HG03097 (cell line): ENCODE measurements at regions not wholly inside any gene's neighbourhood (a gene's known extent, or its start where the extent isn't known, plus 50 kb on each side); places are given as distances from the start of the nearest gene placed in this dataset.
A peak's percentile ranks its signal among the peaks of the same experiment; 100 is the strongest.

Source experiments
- ATAC-seq: cut with Tn5 transposase; IDR thresholded peaks from one replicate; pipeline ENCODE4 v1.9.1; 2021; ENCODE audit not compliant: unreplicated experiment, low FRiP score

DNA sequence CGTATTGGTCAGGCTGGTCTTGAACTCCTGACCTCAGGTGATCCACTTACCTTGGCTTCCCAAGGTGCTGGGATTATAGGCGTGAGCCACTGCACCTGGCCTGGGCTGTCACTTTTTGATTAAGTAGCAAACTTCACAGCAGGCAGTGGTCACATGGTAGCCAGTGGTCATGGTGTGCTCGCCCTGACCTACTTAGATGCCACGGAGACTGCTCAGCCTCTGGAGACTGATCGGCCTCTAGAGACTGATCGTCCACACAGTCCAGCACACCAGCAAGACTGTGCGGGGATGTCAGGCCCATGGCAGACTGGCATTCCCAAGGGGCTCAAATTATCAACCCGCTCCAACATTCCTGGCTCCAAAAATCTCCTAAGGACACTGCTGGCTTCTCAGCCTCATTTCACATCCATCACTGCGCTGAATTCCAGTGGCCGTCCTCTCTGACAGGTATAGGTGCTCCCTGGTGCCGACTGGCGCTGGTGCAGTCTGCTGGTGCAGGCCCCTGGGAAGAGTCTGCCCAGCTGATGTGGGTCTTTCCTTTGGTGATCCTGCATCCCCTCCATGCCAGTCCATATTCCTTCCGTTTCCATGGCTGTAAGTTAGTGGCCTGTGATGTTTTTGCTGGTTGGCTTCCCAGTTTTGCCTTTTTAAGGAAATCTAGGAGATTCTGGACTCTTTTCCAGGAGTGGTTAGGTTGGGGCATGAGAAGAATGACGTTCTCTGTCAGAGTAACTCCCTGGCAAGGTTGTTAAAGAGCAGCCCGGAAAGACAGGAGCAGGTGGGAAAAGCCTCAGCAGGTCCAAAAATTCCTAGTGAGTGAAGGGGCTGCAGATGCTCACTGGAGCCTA lies 374.5 kb upstream of the HS6ST1 start:
- no peak for ATAC-seq

DNA sequence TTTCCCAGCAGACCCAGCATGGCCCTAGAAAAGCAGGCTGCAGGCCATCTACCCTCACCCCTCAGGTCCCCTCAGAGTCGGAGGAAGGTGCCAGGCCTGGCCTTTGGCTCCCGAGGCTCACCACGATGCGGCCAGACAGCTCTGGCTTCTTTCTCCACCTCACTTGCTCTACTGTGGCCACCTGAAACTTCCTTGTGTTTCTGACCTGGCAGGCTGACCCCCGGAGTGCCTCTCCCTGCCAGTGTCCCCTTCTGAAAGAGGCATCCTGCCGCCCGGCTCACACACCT lies 375.0 kb upstream of the HS6ST1 start:
- ATAC-seq: no peak

DNA sequence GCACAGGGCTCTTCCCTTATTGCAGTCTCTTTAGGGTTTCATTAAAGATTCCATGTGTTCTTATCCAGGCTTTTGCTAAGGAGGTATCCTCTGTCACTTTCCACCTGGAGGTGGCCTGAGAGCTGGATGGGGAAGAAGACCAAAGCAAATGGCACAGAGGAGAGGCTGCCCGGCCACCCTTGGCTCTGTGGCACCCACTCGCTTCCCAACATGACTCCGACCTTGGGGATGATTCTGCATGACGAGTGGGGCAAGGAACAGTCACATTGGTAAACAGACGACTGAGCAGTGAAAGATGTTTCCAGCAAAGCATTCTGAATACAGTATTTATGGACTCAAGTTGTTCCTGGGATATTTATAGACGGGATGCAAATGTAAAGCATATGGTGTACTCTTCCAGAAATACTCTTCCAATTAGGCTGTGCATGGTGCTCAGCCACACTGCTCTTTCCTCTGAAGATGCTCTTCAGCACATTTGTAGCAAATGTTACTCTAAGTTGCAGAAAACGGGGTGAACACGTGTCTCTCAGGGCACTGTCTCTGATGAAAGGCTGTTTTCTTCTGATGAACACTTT lies 377.1 kb upstream of the HS6ST1 start:
- ATAC-seq: no peak

DNA sequence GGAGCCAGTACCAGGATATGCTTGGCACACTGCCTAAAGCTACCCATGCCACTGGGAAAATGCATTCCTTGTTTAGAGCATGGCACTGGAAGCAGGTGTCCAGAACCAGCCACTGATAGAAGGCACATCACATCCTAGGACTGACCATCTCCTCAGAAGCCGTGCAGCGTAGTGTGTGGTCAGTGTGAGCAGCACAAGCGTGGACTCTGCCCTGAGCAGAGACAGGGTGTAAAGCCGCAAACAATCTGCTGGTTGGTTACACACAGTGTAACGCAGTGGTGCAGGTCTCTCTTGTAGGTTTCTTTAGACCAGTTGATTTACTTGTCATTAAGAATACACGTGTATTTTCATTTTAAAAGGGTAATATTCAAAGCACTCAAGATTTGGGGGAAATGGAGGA lies 377.8 kb upstream of the HS6ST1 start:
- ATAC-seq: no peak

DNA sequence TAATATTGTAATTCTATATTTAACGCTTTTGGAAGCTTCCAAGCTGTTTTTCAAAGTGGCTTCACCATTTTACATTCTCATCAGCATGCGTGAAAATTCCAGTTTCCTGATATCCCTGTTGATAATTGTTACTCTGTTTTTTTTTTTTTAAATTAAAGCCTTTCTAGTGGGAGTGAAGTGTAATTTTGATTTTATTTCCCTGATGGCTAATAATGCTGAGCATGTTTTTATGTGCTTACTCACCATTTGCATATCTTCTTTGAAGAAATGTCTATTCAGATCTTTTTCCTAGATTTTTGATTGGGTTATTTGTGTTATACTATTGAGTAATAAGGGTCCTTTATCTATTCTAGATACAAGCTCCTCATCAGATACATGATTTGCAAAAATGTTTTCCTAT lies 382.8 kb upstream of the HS6ST1 start:
- no peak for ATAC-seq

DNA sequence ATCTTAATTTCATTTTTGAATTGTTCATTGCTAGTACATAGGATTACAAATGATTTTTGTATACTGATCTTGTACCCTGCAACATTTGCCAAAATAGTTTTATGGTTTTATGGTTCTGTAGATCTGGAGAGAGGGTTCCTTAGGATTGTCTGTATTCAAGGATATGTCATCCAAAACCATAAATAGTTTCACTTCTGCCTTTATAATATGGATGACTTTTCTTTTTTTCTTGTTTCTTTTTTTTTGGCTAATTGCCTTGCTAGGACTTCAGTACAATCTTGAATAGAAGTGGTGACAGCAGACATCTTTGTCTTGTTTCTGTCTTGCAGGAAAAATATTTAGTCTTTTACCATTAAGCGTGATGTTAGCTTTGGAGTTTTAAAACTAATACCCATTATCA lies 383.9 kb upstream of the HS6ST1 start:
- ATAC-seq: no peak

DNA sequence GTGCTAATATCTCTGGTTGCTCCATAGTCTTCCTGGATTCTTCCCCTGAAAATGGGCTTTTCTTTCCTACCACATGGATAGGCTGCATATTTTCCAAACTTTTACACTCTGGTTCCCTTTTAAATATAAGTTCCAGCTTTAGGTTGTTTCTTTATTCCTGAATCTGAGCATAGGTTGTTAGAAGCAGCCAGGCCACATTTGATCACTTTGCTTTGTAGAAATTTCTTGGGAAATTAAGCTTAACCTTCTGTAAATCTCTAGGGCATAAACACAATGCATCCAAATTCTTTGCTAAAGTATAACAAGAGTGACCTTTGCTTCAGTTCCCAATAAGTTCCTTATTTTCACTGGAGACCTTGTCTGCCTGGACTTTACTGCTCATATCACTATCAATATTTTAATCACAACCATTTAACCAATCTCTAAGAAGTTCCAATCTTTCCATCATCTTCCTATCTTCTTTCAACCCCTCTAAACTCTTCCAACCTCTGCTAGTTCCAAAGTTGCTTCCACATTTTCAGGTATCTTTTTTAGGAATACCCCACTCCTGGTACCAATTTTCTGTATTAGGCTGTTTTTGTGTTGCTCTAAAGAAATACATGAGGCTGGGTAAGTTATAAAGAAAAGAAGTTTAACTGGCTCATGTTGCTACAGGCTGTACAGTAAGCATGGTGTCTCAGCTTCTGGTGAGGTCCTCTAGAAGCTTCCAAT lies 389.6 kb upstream of the HS6ST1 start:
- ATAC-seq: no peak

DNA sequence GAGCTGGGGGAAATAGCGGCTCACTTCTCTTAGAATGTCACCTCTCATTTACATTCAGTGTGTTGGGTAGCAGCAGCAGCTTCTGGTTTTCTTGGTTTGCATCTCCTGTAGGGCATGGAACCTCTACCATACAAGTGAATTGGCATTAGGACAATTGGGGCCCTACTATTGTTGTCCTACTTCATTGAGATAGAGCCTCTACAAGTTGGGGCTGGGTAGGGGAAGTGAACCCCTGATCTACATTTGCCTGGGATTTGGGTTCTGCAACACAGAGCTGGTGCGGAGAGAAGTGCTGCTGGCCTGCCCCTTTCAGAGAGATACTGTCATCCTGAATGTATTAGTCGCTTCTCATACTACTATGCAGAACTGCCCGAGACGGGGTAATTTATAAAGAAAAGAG lies 391.6 kb upstream of the HS6ST1 start:
- peak; percentile 11 for ATAC-seq

DNA sequence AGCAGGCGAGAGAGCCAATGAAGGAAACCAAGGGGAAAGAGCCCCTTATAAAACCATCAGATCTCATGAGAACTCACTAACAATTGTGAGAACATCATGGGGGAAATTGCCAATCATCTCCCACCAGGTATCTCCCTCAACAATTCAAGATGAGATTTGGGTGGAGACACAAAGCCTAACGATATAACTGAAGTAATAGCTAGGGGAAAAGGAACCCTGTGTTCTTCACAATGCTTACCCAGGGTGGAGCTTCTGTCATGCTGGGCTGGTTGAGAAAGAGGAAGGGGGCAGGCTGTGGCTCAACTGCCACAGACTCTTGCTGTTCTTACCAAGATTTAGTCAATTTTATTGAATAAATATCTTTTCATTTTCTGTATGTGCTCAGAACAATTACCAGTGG lies 392.1 kb upstream of the HS6ST1 start:
- peak; percentile 83 for ATAC-seq

DNA sequence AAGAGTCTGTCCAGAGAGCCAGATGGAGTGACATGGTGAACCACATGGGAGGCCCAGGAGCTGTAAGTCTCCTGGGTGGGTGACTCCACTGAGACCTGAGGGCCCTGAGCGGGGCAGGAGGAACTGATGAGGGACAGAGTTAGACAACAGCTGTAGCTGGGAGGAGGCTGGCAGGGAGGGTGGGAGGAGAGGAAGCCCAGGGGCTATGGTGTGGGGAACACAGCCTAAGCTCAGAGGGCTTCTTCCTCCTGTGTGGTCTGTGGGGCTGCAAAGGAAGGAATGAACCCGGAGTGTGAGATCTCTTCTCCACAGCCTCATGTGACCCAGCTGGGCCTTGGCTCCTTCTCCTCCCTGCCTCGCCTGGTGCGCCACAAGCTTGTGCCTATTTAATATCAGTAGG lies 395.6 kb upstream of the HS6ST1 start:
- ATAC-seq: no peak

DNA sequence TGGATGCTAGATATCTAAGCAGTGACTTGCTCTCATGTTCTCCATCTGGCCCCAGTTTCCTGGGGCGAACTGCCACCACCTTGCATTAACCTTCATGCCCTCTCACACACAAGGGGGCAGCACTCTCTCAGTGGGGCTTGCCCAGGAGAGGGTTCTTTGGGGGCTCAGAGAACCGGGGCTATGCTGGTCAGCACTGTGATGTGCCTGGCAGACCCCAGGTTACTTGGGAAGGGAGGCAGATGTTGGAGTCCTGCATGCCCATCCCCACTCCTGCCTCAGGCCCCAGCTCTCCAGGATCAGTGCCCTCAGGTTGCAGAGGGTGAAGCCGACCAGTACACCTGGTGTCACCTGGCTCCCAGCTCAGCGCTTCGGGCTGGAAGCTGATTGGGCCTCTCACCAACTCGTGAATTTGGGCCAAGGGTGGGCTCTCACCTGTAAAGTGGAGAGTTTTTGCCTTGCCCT lies 396.2 kb upstream of the HS6ST1 start:
- ATAC-seq: no peak

DNA sequence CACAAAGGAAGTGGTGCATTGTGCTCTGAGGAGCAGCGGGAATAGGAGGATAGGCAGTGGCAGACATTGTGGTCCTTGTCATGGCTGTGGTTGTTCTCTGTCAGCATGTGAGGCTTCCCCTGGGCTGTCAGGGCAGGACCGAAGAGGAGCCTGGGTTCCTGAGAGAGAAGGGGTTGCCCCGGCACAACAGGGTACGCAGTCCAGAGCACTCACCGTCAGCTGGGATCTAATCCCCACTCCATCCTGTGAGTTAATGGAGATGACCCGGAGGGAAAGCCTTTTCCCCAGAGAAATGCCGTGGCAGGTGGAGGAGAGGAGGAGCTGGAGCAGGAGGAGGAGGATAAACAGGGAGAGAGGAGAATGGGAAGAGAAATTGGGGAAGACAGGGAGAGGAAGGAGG lies 396.7 kb upstream of the HS6ST1 start:
- ATAC-seq: no peak

DNA sequence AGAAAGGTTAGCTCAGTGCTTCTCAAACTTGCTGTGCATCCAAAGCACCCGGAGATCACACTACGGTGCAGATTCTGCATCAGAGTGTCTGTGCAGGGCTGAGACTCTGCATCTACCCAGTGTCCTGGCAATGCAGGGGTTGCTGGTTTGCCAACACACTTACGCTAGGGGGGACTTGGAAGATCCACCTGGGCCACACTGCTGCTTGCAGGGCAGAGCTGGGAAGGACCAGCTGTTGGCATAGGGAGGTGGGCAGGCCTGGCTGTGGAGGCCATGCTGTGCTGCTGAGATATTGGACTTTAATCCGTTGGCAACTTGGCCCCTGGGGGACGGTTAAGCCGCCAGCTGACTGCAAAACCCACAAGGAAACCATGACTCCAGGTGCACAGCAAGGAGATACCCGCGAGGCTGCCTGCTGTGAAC lies 397.6 kb upstream of the HS6ST1 start:
- ATAC-seq: no peak

DNA sequence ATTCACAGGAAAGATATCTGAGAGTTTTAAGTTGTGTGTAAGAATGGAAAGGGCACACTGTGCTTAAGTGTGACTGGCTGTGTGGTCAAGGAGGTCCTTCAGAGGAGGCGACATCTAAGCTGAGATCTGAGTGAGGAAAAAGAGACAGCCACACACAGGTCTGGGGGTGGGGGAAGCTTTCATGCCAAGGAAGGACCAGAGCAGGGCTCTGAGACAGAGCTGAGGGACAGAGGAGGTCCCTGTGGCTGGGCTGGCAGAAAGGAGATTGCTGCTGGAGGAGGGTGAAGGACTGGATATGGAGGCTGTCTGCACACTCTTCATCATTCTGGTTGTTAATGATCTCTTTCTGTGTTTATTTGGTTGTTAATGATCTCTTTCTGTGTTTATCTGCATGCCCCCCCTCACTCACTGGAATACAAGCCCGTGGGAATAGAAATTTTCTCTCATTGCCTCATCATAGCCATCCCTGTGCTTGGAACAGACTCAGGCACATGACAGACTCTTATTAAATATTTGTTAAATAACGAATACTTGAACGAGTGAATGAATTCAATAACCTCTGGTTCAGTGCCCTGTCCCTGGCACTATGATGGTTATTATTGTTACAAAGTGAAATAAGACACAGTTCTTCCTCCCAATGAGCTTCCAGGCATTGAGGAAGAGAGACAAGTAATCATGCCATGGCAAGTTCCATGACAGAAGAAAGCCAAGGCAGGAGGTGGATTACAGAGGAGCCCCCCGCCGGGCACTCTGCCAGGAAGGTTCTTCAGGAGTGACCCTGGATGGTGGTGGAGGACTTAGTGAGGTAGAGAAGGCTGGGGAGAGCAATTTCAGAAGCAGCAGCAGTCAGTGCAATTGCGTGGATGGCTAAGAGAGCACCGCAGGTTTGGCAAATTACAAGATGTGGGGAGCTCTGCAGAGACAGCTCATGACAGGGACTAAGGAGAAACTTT lies 399.4 kb upstream of the HS6ST1 start:
- ATAC-seq: no peak

DNA sequence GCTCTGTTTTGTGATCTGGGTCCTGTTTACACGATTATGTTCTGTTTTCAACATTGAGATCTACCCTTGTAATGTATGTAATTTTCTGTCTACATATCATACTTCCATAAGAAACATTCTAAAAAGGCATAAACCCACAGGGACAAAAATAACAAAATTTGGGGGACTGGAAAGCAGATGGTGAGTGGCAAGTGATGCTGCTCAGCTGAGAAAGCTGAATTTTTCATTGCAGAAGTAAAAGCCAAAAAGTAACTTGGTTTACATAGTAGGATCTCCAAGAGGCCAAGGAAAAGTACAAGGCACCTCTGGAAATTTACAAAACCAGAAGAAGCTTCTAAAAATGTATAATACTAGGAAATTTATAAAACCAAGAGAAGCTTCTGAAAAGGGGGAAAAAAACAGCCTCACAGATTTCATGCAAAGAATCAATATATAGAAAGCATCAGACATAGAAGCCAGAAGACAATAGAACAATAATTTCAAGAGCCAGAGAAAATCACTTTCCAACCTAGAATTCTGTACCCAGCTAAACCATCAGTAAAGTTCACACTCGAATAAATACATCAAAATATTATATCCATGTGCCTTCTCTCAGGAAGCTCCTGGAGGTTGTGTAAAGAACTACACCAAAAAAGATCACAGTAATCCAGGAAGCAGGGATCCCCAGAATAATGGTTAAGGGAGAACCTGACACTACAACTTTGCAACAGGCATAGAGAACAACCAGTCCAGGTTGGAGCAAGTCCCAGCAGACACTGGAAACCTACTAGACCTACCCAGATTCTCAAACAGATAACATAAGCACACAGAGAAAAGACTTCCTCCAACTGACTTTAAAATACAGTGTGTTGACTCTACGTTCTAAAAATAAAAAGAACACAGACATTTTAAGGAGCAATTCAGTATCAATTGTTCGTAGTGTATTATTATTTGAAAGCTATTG lies 401.7 kb upstream of the HS6ST1 start:
- no peak for ATAC-seq

DNA sequence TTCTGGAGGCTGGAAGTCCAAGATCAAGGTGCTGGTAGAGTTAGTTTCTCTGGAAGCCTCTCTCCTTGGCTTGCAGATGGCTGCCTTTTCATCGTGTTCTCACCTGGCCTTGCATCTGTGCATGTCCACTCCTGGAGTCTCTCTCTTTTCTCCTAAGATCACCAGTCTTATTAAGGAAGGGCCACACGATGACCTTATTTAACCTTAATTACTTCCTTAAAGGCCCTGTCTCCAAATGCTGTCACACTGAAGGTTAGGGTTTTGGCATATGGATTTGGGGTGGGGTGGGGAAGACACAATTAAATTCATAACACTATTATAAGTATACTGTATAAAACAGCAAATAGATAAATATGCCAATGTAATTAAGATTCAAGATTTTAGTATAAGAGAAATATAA lies 402.4 kb upstream of the HS6ST1 start:
- no peak for ATAC-seq

DNA sequence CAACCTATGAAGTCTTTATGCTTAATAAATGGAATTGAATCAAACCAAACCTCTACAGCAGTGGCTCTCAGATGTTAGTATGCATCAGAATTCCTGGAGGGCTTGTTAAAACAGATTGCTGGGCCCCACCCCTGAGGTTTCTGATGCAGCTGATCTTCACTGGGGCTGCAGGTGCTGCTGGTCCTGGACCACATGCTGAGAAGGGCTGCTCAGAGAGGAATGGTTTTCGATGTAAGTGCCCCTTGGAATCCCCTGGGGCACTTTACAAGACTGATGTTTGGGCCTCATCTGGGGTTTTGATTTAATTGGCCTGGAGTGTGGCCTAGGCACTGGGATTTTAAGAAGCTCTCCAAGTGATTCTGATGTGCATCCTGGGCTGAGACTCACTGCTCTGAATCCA lies 403.8 kb upstream of the HS6ST1 start:
- ATAC-seq: no peak

DNA sequence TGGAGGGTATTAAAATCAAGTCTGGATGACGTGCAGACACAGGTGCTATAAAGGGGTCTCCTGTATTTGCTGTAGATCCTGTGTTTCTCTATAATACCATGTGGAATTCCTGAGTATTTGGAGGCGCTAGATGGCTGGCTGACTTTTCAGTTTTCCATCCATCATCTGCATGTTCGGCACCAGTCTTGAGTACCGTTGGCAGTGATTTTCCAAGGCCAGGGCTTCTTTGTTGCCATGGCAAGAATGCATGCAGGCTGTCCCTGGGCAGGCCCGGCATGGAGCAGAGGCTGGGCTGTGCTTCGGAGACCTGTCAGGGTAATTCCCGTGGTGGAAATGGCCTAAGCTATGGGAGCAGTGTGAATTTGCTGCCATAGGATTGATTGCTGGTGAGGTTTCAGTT lies 405.9 kb upstream of the HS6ST1 start:
- no peak for ATAC-seq

DNA sequence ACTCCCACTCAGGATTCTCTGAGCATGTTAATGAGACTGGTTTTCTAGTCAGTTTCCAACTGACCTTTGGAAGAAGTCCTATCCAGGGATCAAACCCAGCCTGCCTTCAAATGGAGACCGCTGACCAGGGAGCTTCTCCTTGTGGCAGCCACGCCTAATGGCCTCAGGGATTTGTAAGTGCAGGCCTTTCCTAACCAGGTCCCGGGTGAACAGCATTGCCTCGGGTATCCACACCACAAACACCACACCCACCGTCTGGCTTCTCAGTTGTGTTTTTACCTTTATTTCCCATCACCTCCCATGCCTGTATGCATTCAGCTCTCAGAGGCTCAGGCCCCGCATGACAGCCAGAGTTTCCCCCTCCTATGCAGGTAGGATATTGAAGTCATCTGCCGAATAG lies 406.3 kb upstream of the HS6ST1 start:
- no peak for ATAC-seq

DNA sequence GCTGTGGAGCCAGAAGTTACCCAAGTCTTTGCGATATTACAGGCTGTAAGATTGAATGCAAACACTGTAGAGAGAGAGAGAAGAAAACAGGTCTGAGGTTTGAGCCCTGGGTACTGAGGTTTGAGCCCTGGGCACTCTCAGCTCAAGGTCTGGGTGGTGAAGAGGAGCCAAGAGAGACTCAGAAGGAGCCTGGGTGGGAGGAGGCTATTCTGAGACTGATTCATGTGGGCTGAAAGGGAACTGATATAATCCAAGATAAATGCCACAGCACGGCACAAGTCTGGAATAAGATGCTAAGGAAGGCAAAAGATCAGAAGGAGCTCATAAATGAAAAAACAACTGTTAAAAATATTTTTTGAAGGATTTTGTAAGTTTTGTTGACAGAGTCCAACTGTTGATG lies 407.6 kb upstream of the HS6ST1 start:
- ATAC-seq: no peak
